Epithelial cell of prostate (primary cell): ENCODE measurements at regions not wholly inside any gene's neighbourhood (a gene's known extent, or its start where the extent isn't known, plus 50 kb on each side); places are given as distances from the start of the nearest gene placed in this dataset.

Source experiments
- DNase-seq: peaks from one replicate; pipeline ENCODE4 v3.0.0-alpha.2; 2011; ENCODE audit warnings: low read depth, low spot score
- H3K27ac ChIP-seq: fragments of 450-650 bp; 2 replicates; pipeline ENCODE4 v1.5.1; 2017; ENCODE audit warnings: mild to moderate bottlenecking

- H3K27ac ChIP-seq: no peak overlapping the region
- no peak for DNase-seq
Measured at GRCh38 chr3:73280746-73281145, 219.3 kb downstream of the EBLN2 start.

DNA sequence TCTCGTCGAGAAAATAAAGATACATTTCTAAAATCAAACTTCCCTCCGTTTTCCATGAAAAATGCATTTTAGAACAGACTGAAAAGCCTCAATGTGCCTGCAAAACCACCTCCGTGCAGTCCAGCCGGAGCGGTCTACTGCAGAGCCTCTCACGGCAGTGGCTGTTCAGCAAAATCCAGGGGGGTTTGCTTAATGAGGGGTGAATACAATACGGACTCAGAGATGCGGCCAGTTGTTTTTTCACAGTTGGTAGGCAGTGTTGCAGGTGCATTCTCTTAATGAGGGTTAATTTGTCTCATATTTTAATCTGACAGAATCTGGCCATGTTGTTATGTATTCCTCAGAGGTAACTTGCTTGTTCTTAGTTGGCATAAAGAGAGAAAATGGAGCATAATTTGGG is 223.0 kb downstream of the EBLN2 start:
- no peak for DNase-seq
- no peak overlapping the region for H3K27ac ChIP-seq

- no peak for DNase-seq
- no peak overlapping the region for H3K27ac ChIP-seq
Measured at GRCh38 chr3:73291541-73291940, 230.1 kb downstream of the EBLN2 start.

- no peak overlapping the region for H3K27ac ChIP-seq
- no peak for DNase-seq
Measured at GRCh38 chr3:73292220-73292619, 230.8 kb downstream of the EBLN2 start.

DNA sequence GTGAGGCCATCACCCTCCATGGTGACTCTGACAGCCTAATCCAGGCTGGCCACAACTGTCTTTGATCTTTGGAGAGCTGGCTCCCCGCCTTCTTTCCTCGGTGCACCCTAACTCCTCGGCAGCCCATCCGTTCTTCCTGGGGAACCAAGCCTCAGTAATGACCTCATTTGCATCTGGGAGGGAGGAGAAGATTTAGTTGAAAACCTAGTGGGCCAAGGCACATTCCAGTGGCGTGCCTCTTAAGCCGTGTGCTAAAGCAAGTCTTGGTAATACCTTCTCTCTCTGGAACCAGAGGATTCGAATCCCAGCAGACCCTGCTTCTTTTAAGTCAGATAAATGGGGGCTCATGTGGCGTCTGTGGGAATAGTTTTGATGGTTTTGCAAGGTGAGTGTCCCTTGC is 233.1 kb downstream of the EBLN2 start:
- H3K27ac ChIP-seq: no peak overlapping the region
- DNase-seq: no peak

DNA sequence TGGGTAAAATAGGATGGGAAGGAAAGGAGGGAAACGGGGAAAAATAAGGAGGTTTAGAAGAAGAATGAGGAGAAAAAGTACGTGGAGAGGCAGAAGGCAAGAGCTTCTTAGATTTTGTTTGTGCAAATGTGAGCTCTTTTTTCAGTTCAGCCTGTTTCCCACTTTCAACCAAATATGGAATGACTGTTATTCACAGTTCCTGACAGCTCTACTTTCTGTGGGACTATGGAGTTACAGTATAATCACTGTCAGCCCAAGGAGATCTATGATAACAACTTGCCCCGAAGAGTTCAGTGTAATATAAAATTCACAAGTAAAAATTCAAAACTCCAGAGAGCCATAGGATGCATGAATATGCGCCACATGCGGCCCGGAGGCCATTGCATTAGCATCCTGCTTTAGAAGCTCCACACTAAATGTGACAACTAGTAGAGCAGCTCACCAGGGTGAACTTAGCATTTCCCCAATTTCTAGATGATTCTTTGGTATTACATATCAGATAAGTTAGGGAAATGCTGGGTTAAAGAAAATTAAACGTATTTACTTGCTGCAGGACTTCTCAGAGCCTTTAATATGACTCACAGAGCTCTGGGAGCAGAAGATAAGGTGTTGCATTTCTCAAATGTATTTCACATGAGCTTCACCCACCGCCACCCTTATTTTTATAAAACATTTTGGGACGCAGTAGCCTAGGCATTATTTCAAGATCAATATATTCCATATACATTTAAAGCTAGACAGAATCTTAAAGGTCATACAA is 234.6 kb downstream of the EBLN2 start:
- H3K27ac ChIP-seq: no peak overlapping the region
- no peak for DNase-seq

DNA sequence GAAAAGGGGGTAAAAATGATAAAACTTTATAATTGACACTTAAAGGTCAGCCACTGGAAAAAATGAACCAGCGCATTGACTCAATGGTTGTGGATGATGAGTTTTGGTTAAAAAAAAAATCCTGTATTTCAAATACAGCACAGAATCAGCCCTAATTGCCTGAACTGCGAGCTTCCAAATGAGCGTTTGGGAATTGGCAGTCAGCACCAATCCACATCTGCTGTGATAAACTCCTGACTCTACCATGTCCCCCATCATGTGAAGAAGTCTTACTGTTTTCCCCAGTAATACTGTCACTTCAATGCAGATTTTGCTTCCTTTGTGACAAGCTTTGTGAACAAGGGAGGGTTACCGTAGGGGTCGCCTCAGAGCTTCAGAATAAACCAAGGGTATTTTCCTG is 235.4 kb downstream of the EBLN2 start:
- no peak for DNase-seq
- no peak overlapping the region for H3K27ac ChIP-seq

- H3K27ac ChIP-seq: no peak overlapping the region
- no peak for DNase-seq
Measured at GRCh38 chr3:73298243-73299183, 237.1 kb downstream of the EBLN2 start.

GRCh38 chr3:73299184-73299691 is 237.8 kb downstream of the EBLN2 start:
- DNase-seq: no peak
- H3K27ac ChIP-seq: no peak overlapping the region

GRCh38 chr3:73314151-73314951 is 252.9 kb downstream of the EBLN2 start:
- no peak for DNase-seq

DNA sequence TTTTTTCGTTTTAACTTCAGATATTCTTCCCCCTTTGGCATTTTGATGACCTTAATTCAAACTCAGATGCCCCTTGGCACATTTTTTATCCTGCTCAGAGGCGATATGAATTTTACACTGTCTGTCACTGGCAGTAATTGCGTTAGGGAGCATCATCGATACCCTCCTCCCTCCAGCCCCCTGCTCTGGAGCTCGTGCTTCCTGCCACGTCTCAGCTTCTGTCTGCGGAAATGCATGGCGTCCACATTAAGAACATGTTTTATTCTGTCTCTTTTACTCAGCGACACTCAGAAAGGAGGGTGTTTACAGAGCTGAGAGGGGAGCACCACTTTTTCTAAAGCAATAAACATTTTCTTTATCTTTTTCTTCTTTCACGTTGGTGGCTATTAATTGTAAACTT is 254.2 kb downstream of the EBLN2 start:
- no peak for DNase-seq
- no peak overlapping the region for H3K27ac ChIP-seq

More at GRCh38 chr3:73314151-73314951, 252.9 kb downstream of the EBLN2 start:
- no peak overlapping the region for H3K27ac ChIP-seq

DNA sequence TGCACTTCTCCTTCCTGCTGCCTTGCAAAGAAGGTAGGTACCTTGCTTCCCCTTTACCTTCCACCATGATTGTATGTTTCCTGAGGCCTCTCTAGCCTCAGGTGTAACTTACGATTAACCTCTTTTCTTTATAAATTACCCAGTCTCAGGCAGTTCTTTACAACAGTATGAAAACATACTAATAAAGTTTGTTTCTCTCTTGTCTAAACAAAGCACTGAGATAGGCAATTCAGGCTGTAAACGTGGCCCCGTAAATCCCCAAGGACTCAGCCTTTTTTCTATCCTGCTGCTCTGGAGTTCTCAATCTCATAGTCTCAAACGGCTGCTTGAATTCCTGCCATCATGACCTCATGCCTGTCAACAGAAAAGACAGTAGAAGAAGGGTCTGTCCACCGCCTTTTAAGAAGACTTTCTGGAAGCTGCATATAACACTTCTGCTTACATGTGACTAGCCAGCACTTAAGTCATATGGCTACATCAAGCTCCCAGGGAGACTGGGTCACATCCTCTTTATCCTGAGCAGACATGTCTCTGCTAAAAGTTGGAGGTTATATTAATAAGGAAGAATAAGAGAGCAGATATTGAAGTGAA is 257.8 kb downstream of the EBLN2 start:
- no peak for DNase-seq
- H3K27ac ChIP-seq: no peak overlapping the region

DNA sequence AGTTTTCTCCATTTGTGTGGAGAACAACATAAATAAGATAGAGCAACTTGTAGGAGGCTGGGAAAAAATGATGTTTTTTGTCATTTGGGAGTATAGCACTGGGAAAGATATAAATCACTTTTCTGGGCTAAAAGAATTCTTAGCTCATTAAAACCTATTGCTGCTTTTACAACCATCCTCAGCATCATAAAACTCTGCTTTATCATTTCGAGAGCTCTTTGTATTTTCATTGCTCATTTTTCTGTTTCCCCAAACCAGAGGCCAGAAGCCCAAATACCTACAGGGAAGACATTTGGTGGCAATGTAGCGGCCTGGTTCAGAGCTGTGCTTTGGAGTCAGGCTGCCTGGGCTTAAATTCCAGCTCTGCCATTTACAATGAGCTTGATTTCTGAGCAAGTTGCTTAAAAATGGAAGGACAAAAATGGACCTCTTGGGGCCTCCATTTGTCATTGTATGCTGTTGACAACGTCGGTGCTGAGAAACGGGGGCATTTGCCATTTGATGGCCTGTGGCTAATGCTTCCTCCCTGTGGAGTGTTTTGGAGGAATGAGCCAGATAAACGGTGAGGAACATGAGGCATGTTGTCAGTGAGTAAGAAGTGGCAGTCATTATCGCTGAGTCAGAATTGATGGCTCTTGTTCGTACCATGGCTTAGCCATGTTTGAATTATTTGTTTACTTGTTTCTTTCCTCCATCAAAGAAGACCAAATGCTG is 260.0 kb downstream of the EBLN2 start:
- no peak for DNase-seq
- H3K27ac ChIP-seq: no peak overlapping the region

DNA sequence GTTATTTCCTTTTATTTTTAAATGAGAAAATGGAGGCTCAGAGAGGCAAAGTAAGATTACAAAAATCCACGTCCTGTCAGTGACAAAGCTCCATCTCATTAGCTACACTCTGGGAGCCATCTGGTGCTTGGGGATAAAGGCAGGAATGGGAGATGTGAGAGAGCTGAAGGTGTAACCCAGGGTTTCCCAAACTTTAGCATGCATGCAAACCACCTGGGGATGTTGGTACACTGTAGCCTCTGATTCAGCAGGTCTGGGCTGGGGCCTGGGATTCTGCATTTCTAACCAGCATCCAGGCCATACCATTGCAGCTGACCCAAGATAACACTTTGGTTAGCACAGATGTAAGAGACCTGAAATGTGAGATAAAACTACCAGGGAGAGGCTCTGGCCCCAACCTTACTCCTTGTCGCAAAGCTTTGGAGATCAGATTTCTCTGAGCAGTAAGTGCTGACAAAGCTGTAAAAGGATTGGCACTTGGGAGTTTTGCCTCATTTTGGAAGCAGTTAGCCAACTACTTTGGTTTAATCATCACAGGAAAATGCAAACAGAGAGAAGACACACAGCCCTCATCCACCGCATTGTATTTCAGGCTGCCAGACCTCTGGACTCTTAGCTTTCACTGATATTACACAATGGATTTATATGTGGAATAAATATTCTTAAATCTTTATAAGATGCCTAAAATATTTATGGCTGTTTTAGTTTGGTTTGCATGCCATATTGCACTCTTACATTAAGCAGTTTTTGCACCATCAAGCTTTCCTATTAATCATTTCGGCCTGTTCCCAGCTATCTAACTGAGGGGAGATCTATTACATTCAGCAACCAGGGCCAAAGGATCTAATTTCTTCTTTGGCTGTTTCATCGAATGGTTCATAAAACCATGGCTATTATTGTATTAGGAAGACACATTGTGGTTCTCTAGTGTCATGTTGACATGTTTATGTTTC is 263.0 kb downstream of the EBLN2 start:
- no peak overlapping the region for H3K27ac ChIP-seq
- no peak for DNase-seq

GRCh38 chr3:73326396-73326795 is 264.9 kb downstream of the EBLN2 start:
- H3K27ac ChIP-seq: no peak overlapping the region
- DNase-seq: no peak

- no peak for DNase-seq
- H3K27ac ChIP-seq: no peak overlapping the region
Measured at GRCh38 chr3:73327052-73327451, 265.6 kb downstream of the EBLN2 start.
